GM19239 (cell line): ENCODE measurements at regions not wholly inside any gene's neighbourhood (a gene's known extent, or its start where the extent isn't known, plus 50 kb on each side); places are given as distances from the start of the nearest gene placed in this dataset.

Experiments used
- DNase-seq: peaks from one replicate; pipeline ENCODE4 v3.0.0; 2011; ENCODE audit warnings: low spot score; ENCODE audit not compliant: insufficient read length
- FAIRE-seq: peaks from 2 replicates; lab custom pipeline; 2011; peaks lifted over from hg19 to GRCh38; lab: Jason Lieb, UNC

DNA sequence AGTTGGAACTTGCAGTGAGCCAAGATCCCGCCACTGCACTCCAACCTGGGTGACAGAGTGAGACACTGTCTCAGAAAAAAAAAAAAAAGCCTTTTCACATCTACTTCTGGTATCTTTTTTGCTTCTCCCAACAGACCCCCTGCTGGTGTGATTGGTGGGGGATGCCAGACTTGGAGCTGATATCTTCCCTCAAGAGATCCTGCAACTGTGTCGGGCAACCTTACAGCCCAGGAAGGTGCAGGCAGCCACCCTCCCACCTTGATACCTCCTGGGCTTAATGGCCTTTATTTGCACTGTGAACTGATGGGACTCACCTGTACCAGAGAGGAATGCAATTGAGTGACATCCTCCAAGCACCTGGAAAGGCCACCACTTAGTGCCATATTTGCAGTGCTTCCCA is 142.3 kb downstream of the RGS9 start:
- no peak for DNase-seq
- FAIRE-seq: no peak

DNA sequence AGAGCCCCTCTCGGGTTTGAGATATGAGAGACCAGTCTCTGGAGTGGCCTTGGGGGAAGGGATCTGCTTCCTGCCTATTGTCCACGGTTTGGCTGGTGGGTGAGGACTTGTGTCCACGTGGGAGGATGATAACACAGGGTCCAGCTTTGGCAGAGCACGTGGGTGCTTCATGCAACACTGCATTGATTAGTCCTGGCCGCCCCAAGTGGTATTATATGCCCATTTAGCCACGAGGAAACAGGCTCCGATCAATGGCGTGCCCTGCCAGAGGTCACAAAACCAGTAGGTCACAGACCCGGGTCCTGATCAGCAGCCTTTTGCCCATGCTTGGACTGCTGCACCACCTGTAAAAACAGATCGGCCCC is 141.6 kb downstream of the RGS9 start:
- no peak for FAIRE-seq
- no peak for DNase-seq

DNA sequence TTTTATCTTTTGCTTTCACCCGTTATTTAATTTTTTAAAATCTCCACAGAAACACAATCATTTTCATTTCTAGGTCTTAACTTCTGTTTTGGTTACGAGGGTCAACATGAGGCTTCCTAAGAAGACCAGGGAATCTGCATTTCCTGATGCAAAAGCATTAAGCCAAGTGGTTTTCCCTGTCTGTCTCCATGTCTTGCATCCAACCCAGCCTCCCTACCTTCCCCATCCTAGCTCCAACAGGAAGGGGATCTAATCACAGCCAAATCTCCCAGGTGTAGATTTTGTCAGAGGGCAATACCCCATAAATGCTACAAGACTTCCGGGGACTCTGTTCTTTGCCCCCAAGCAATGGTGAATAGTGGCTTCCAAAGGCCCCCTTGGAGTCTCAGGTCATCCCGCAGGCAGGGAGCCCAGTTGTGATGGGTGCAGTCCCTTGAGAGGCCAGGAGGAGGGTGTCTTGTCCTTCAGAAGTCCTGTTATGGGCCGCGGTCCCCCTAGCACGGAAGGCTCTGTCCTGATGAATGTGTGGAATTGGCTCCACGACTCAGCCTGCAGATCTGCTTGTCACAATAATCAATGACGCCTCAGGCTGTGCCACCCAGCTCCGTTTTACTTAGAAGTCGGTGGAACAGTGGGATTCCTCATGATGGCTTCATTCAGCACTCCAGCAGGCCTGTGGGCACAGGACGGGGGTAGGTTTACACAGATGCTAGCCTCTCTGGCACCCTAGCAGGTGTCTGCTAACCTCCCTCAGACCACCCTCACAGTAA is 141.1 kb downstream of the RGS9 start:
- no peak for FAIRE-seq
- DNase-seq: peak; percentile 21

DNA sequence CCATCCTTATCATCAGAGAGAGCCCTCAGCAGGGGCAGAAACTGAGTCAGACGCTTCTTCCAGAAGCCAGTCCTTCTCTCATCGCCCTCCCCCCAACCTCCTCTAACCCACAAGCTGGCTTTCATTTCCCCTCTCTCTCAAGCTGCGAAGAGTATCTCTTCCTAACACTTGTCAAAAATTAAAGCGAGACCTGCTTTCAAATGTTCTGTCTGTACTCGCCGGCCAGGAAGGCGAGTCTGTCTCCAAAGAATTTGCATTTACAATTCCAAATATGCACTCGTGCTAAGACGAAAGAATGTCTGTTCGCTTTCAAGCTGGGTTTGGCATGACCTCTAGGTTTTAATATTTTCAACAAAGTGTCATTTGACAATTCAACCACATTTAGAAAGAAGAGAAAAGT is 140.4 kb downstream of the RGS9 start:
- no peak for DNase-seq
- FAIRE-seq: no peak
